ENCODE measurements at regions not wholly inside any gene's neighbourhood (a gene's known extent, or its start where the extent isn't known, plus 50 kb on each side); places are given as distances from the start of the nearest gene placed in this dataset.

DNA sequence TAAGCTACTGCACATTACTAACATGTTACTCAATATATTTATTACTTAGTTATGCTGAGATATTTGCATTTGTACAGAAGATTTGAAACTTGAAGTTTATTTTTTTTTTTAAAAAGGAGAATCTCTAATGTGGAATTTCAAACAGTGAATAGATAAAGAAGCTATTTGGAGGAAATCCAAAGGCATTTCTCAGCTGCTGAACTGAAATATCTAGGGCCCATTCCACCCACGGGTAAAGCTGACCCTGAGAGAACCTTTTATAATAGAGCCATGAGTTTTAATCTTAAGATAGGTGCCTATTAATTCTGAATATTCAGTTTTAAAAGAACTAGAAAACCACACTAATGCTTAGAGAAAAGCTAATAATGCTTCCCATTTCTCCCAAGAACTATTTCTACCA lies 225.4 kb upstream of the CAND1 start:
- TF ChIP-seq, protein P1, sequence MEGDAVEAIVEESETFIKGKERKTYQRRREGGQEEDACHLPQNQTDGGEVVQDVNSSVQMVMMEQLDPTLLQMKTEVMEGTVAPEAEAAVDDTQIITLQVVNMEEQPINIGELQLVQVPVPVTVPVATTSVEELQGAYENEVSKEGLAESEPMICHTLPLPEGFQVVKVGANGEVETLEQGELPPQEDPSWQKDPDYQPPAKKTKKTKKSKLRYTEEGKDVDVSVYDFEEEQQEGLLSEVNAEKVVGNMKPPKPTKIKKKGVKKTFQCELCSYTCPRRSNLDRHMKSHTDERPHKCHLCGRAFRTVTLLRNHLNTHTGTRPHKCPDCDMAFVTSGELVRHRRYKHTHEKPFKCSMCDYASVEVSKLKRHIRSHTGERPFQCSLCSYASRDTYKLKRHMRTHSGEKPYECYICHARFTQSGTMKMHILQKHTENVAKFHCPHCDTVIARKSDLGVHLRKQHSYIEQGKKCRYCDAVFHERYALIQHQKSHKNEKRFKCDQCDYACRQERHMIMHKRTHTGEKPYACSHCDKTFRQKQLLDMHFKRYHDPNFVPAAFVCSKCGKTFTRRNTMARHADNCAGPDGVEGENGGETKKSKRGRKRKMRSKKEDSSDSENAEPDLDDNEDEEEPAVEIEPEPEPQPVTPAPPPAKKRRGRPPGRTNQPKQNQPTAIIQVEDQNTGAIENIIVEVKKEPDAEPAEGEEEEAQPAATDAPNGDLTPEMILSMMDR (IDR thresholded peaks at IDR 0.05) = no peak
- no peak for TF ChIP-seq POLR2A (IDR thresholded peaks at IDR 0.05)

Data from Peyer's patch (tissue), 4 donors.